HG02759 (cell line): ENCODE measurements at regions not wholly inside any gene's neighbourhood (a gene's known extent, or its start where the extent isn't known, plus 50 kb on each side); places are given as distances from the start of the nearest gene placed in this dataset.
"Not testable (repeated sequence)": the region's sequence is repeated elsewhere in the genome, so short reads cannot be mapped to it uniquely, and the experiment has no call there.

Experiments
- ATAC-seq: cut with Tn5 transposase; IDR thresholded peaks from one replicate; pipeline ENCODE4 v1.9.1; 2021; ENCODE audit warnings: mild to moderate bottlenecking, moderate library complexity; ENCODE audit not compliant: unreplicated experiment

GRCh38 chr12:75874441-75874840 lies 157.1 kb downstream of the PHLDA1 start:
- ATAC-seq: no peak

- no peak for ATAC-seq
Observed at GRCh38 chr12:75872762-75873161, 158.8 kb downstream of the PHLDA1 start.

DNA sequence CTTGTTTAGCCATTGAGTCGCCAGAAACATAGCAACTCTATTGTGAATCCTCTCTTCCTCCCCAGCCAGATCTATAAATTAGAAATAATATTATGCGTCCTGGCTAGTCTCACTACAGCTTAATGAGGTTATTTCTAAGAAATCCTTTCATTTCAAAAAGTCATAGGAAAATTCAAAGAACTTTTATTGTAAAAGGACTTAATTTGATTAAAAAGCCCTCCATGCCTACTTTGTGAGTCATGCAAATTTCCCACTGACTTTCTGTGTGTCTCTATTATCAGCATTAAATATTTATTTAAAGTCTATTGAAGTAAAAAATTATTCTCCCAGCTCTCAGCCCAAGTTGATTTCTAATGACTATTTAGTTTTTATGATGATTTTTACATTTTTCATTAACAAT lies 160.7 kb downstream of the PHLDA1 start:
- ATAC-seq: no peak

DNA sequence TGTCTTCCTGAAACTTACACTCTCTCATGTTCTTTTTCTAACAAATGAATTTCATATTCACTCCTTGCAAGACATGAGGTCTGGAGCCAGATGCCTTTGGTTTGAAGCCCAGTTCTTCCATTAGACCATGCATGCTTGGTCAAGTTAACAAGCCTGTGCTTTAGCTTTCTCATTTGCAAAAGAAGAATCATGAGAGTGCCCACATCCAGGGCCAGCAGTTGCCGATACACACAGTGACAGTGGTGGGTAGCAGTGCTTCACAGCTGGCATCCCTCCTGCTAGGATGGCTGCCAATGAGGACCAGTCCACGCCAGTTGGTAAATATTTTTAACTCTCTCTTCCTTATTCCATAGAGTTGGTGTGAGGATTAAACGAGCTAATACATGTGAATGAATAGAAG lies 163.1 kb downstream of the PHLDA1 start:
- ATAC-seq: no peak

DNA sequence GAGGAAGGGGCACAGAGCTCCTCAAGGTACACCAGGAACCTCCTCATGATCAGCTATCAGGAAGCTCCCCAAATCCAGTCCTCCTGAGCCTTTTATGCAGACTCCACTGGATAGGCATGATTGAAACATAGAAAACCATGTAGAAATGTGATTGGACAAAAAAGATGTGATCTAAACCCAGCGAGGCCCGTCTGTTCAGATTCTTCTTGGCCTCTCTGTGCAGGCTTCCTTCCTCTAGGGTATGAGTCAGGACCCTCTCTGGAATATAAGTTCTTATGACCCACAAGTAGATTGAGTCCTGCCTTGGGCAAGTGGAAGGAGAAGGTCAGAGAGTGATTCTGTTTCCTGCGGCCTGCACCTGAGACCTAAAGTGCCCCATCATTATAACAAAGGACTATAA lies 166.3 kb downstream of the PHLDA1 start:
- no peak for ATAC-seq

- no peak for ATAC-seq
Observed at GRCh38 chr12:75864161-75864560, 167.4 kb downstream of the PHLDA1 start.

DNA sequence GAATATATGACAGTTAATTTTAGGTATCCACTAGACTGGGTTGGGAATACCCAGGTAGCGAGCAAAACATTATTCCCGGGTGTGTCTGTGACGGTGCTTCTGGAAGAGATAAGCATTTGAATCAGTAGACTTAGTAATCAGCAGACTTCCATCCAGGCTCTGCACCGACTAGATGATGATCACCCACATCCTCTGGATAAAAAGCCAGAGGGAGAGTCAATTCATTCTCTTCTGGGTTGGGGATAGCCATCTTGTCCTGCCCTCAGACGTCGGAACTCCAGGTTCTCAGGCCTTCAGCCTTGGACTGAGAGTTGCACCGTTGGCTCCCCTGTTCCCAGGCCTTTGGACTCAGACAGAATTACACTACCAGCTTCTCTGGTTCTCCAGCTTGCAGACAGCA lies 168.0 kb downstream of the PHLDA1 start:
- ATAC-seq: no peak

DNA sequence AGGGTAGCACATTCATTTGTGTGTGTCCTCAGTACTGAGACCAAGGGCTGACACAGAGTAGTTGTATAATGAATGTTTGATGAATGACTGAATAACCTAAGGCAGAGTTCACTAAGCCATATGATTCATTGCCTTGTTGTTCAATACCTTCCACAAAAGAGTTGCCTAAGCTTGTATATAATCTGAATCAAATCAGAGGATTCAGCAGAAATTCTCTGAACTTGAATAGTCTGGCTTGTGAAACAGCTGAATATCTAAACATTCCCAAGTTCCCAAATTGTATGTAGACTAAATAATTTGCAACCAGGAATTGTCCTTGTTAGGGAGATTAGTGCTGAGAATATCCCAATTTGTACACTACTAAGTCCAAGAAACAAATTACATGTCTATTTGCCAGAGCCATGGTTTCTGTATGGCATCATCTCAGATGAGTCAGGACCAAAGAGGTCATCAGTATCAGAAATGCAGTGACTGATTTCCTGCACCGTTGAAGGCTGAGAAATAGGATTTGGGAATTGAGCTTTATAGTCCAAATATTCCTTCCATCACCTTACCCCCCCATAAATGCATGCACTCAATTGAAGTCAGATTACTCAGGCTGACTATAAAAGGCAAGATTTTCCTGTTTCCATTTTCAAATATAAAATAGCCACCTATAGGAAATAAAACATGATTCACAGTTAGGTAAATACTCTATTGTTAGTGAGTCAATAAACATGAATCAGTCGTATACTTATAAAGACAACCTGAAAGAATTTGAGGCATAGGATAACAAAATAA lies 168.7 kb downstream of the PHLDA1 start:
- no peak for ATAC-seq

DNA sequence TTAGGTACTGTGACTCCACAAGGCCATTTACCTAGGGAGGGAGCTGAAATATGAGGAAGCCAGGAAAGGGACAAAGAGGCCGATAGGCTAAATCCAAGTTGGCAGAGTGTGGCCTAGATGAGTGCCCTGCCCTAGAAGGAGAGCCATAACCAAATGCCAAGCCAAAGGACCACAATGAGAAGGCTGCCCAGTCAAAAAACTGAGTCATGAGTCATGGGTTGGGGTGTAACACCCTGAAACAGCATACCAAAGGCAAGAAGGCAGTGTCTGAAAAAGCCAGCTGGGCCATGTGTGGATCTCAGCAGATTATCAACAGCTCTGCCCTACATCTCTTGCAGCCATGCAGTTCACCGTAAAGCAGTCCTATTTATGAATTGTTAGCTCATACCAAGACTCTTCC lies 171.7 kb downstream of the PHLDA1 start:
- no peak for ATAC-seq

DNA sequence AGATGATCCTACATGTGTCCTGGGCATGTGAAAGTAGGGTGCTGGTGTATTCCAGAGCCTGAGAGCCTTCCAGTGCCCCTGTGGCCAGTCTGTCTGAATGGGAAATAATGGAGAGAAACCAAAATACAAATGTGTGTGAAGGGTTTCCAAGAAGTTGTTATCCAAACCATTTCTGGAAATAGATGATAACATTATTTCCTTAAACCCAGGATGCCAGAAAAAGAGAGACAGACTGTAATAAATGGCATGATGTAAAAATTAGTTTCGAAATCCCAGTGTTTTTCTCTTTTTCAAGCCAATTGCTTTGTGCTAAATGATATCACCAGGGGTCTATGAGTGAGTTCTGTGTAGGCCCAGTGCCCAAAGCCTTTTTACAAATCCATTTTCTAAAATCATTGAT lies 175.3 kb downstream of the PHLDA1 start:
- ATAC-seq: no peak

DNA sequence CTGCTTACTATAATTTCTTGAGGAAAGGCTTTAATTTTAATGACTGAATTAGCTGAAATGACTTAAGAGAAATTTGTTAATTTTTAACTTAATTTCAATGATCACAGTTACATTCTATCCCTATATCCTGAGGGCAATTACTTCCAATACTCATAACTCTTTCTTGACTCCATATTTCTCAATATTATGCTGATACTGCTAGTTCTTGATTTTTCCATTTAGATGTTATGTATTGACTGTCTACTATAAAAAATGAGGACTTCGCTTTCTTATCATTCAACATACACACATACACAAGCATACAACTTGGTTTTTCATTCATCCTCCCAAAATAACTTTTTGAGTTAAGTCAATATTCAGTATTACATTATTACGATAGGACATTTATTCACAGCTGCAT lies 176.2 kb downstream of the PHLDA1 start:
- no peak for ATAC-seq

DNA sequence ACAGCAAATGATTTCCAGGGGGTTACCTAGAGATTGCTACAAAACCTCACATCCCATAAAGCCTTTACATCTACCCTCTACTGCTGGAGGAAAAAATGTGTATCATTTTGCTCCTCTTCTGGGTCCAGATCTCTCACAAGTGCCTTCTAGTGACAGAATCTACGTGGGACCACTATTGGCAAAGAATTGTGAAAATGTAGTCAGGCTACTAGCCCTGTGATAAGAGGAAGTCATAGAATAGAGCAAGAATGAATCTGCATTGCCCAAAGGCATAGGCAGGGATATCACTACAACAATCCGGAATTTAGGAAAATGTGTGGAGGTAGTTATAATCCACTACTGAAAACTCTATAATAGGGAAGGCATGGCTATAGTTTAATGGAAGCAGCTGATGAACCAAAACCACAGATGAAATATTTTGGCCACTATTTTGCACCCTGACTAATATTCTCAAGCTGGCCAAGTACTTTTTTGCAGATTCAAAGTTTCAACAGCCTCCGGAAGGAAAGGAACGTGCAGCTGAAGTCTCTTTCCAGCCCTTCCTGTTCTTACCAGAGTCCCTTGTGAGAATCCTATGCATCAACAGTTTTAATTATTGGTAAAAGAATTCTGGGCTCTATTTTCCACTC lies 176.8 kb downstream of the PHLDA1 start:
- no peak for ATAC-seq

- ATAC-seq: not testable (repeated sequence)
Observed at GRCh38 chr12:75854137-75854536, 177.4 kb downstream of the PHLDA1 start.

DNA sequence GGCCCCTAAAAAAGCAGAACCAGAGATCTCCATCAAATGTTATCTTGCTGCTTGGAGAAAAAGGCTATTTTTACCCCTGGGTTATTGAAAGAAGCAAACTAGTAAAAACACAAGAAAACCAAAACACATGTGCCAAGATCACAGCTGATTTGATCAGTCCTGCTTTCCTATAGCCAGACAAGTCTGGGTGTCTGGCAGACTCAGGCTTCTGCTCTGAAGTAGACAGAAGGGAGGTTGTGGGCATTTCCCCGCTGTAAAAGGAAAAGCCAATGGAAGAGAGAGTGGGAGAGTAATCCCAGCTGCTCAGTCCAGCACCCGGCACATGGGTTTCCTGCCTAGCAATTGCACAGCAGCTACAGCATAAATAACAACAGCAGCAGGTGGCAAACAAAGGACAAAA lies 177.9 kb downstream of the PHLDA1 start:
- ATAC-seq: no peak

DNA sequence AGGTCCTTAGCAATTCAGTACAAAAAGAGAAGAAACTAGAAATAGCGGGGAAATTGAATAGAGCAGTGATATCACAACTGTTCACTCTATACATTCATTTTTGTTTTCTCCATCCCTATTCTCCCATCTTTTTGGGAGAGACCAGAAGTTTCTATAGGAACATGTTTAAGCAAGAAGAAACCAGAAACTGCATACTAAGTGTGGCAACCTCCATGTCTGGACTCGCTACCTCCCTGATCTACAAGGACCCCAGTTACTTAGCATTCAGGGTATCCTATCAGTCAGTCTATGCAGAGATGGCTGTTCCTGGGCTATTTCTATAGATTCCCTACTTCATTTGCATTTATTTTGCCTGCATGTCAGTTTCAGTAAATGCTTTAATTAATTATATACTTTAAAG lies 178.6 kb downstream of the PHLDA1 start:
- no peak for ATAC-seq

- ATAC-seq: no peak
Observed at GRCh38 chr12:75852143-75852542, 179.4 kb downstream of the PHLDA1 start.

GRCh38 chr12:75850721-75851462 lies 180.7 kb downstream of the PHLDA1 start:
- ATAC-seq: no peak

GRCh38 chr12:75848961-75849360 lies 182.6 kb downstream of the PHLDA1 start:
- ATAC-seq: no peak

- ATAC-seq: no peak
Observed at GRCh38 chr12:75848431-75848925, 183.1 kb downstream of the PHLDA1 start.

DNA sequence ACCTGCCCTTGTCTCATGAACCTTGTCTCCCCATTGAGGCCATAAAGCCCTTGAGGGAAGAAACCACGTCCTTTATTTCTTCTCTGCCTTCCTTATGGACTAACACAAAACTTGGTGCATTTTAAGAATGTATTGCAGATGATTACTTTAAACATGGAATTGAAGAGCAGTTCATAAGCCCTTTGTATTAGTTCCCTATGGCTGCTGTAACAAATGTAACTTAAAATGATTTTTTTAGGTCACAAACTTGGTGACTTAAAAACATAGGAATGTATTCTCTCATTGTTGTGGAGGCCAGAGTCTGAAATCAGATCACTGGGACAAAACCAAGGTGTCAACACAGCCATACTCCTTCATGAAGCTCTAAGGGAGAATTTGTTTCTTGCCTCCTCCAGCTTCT lies 185.5 kb downstream of the PHLDA1 start:
- no peak for ATAC-seq

DNA sequence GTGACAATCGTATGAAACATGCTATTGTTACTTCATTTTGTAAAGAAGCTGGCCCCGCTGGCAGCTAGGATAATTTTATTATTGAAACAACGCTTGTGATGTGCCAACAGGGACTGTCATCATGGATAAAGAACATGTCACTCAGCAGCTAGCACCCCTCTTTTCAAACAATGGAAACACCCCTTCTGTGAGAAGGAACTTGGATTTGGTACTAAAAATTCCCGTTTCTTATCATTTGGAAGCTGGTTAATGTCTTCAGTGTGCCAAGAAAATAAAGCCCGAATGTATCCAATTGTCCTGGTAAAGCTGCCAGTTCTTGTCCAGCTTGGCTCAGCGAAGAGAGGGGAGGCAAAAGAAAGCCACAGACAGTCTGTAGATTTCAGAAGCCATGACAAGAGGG lies 186.6 kb downstream of the PHLDA1 start:
- no peak for ATAC-seq
